OCI-LY7 (cell line): ENCODE measurements at regions not wholly inside any gene's neighbourhood (a gene's known extent, or its start where the extent isn't known, plus 50 kb on each side); places are given as distances from the start of the nearest gene placed in this dataset.

Experiments
- CTCF ChIP-seq: fragments of 200-600 bp; sonication (generic); conservative IDR thresholded peaks from 2 replicates; pipeline ENCODE4 v1.5.1; 2014; ENCODE audit warnings: mild to moderate bottlenecking, antibody characterized with exemption, low read length, moderate library complexity, mixed read lengths
- EZH2phosphoT487 ChIP-seq: fragments of 200-600 bp; sonication (generic); IDR thresholded peaks from 2 replicates; pipeline ENCODE4 v1.6.1; 2018; ENCODE audit warnings: low read depth, borderline replicate concordance, mild to moderate bottlenecking, mixed run types, antibody characterized with exemption, low read length, moderate library complexity, mixed read lengths

GRCh38 chr6:160831739-160832138 lies 129.7 kb downstream of the PLG start:
- TF ChIP-seq CTCF = no peak
- TF ChIP-seq EZH2phosphoT487 = no peak
